ENCODE measurements at regions not wholly inside any gene's neighbourhood (a gene's known extent, or its start where the extent isn't known, plus 50 kb on each side); places are given as distances from the start of the nearest gene placed in this dataset.

DNA sequence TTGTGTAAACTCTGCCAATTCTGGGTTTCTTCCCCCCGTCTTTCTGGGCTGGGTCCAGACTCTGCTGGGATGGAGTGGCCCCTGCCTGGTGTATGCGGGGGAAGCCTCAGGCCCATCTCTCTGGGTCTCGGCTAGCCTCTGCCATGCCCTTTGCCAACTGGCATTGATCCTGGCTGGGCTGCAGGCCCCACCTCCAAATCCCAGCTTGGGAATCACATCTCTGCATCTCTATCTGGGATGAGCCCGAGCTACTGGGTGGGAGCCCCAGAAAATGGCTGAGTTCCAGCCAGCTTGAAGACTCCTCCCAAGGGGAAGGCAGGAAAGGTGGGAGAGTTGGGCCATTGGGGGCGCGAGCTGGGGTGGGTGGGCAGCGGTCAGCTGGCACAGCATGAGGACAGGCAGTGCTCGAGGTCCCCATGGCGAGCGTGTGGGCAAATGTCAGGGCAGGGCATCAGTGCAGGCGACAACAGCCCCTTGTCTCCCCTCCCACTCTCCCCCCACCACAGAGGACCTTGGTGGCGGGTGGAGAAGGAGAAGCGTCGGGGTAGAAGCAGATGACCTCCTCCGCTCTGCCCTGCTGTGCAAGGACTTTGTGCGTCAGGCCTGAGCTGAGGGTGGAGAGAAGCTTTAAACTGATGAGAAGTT lies 139.4 kb downstream of the ASB1 start:
- Mint-ChIP-seq H3K36me3 (ENCODE audit: low read depth) (no peaks in the 10 kb centered on the region), H3K4me1 (peaks cover 33% of the 10 kb centered on the region), H3K27me3 (ENCODE audit: low read depth) (peaks cover 20% of the 10 kb centered on the region), H3K9me3 (no peaks in the 10 kb centered on the region), H3K27ac (no peak overlapping the region), H3K4me3 (no peak overlapping the region)
- TF ChIP-seq, protein P1, sequence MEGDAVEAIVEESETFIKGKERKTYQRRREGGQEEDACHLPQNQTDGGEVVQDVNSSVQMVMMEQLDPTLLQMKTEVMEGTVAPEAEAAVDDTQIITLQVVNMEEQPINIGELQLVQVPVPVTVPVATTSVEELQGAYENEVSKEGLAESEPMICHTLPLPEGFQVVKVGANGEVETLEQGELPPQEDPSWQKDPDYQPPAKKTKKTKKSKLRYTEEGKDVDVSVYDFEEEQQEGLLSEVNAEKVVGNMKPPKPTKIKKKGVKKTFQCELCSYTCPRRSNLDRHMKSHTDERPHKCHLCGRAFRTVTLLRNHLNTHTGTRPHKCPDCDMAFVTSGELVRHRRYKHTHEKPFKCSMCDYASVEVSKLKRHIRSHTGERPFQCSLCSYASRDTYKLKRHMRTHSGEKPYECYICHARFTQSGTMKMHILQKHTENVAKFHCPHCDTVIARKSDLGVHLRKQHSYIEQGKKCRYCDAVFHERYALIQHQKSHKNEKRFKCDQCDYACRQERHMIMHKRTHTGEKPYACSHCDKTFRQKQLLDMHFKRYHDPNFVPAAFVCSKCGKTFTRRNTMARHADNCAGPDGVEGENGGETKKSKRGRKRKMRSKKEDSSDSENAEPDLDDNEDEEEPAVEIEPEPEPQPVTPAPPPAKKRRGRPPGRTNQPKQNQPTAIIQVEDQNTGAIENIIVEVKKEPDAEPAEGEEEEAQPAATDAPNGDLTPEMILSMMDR (IDR thresholded peaks at IDR 0.05; ENCODE audit: unreplicated experiment in 3 of 3): no peak

DNA sequence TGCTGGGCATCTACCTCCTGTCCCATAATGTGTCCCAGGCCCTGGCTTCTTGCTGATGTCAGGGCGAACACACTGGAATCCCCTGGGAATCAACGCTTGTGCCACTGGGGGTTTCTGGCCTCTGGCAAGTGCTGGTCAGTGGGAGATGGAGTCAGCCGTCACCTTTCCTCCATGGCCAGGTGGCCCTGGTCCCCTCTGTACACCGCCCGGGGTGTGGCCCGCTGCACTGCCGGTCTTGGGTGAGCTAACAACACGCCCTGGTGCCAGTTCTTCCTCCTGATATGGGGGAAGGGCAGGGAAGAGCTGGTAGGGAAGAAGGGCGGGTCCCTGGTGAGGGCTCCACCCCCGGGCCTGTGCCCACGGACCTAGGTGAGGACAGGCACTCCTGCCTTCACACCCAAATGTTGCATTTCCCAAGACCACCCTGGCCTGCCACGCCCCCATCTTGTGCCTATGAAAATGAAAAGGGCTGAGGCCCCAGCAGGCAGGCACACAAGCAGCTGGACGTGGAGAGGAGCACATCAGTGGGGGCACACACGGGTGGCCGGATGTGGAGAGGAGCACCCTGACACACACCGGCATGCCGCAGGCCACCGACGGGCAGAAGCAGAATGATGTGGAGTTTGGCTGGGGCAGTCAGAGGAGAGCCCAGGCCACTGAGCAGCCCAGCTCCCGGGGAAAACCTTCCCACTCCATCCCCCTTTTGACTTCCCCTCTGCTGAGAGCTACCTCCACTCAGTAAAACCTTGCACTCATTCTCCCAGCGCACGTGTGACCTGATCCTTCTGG lies 140.5 kb downstream of the ASB1 start:
- H3K36me3 Mint-ChIP-seq (ENCODE audit: low read depth): no peaks in the 10 kb centered on the region
- peaks cover 40% of the 10 kb centered on the region for H3K4me1 Mint-ChIP-seq
- H3K4me3 Mint-ChIP-seq: no peak overlapping the region
- H3K9me3 Mint-ChIP-seq: no peaks in the 10 kb centered on the region
- H3K27me3 Mint-ChIP-seq (ENCODE audit: low read depth): peaks cover 25% of the 10 kb centered on the region
- peak overlapping the region in 1 of 3 experiments; percentile 33 for H3K27ac Mint-ChIP-seq
- TF ChIP-seq, protein P1 (IDR thresholded peaks at IDR 0.05; ENCODE audit: unreplicated experiment in 3 of 3): no peak

- H3K27ac Mint-ChIP-seq: peak overlapping the region in 1 of 3 experiments; percentile 33
- H3K4me1 Mint-ChIP-seq: peaks cover 42% of the 10 kb centered on the region
- H3K4me3 Mint-ChIP-seq: no peak overlapping the region
- TF ChIP-seq, protein P1 (IDR thresholded peaks at IDR 0.05; ENCODE audit: unreplicated experiment in 3 of 3): no peak
- H3K36me3 Mint-ChIP-seq (ENCODE audit: low read depth): no peaks in the 10 kb centered on the region
- no peaks in the 10 kb centered on the region for H3K9me3 Mint-ChIP-seq
- peaks cover 24% of the 10 kb centered on the region for H3K27me3 Mint-ChIP-seq (ENCODE audit: low read depth)
Measured at GRCh38 chr2:238567996-238568395, 141.3 kb downstream of the ASB1 start.

- Mint-ChIP-seq H3K36me3 (ENCODE audit: low read depth) (no peaks in the 10 kb centered on the region), H3K4me3 (no peak overlapping the region), H3K27ac (peak overlapping the region in 1 of 3 experiments; percentile 15), H3K27me3 (ENCODE audit: low read depth) (peaks cover 17% of the 10 kb centered on the region), H3K4me1 (peaks cover 34% of the 10 kb centered on the region), H3K9me3 (no peaks in the 10 kb centered on the region)
- TF ChIP-seq, protein P1 (IDR thresholded peaks at IDR 0.05; ENCODE audit: unreplicated experiment in 3 of 3): no peak
Measured at GRCh38 chr2:238568455-238569440, 142.0 kb downstream of the ASB1 start.

GRCh38 chr2:238569507-238570195 lies 142.9 kb downstream of the ASB1 start:
- no peak overlapping the region for H3K27ac Mint-ChIP-seq
- no peaks in the 10 kb centered on the region for H3K9me3 Mint-ChIP-seq
- H3K27me3 Mint-ChIP-seq (ENCODE audit: low read depth): peaks cover 17% of the 10 kb centered on the region
- TF ChIP-seq, protein P1 (IDR thresholded peaks at IDR 0.05; ENCODE audit: unreplicated experiment in 3 of 3): no peak
- peaks cover 32% of the 10 kb centered on the region for H3K4me1 Mint-ChIP-seq
- H3K36me3 Mint-ChIP-seq (ENCODE audit: low read depth): no peaks in the 10 kb centered on the region
- H3K4me3 Mint-ChIP-seq: no peak overlapping the region
